Glutamatergic neuron (in vitro differentiated cells): ENCODE measurements at regions not wholly inside any gene's neighbourhood (a gene's known extent, or its start where the extent isn't known, plus 50 kb on each side); places are given as distances from the start of the nearest gene placed in this dataset.

Experiments used
- DNase-seq: peaks from one replicate; pipeline ENCODE4 v3.0.0; 2022
- H3K27ac Mint-ChIP-seq: one replicate; pipeline ENCODE4 v1.8.0; 2020; ENCODE audit warnings: mild to moderate bottlenecking, mixed read lengths, inconsistent platforms; ENCODE audit not compliant: unreplicated experiment
- H3K27me3 Mint-ChIP-seq: one replicate; pipeline ENCODE4 v1.8.0; 2020; ENCODE audit warnings: mild to moderate bottlenecking, moderate library complexity, mixed read lengths, inconsistent platforms; ENCODE audit not compliant: unreplicated experiment
- H3K36me3 Mint-ChIP-seq: one replicate; pipeline ENCODE4 v1.8.0; 2020; ENCODE audit warnings: mild to moderate bottlenecking, mixed read lengths, inconsistent platforms; ENCODE audit not compliant: unreplicated experiment
- H3K4me1 Mint-ChIP-seq: one replicate; pipeline ENCODE4 v1.8.0; 2020; ENCODE audit warnings: mild to moderate bottlenecking, low read depth, mixed read lengths, inconsistent platforms; ENCODE audit not compliant: unreplicated experiment
- H3K4me3 Mint-ChIP-seq: one replicate; pipeline ENCODE4 v1.8.0; 2020; ENCODE audit warnings: mild to moderate bottlenecking, mixed read lengths, inconsistent platforms; ENCODE audit not compliant: unreplicated experiment
- H3K9me3 Mint-ChIP-seq: one replicate; pipeline ENCODE4 v1.8.0; 2020; ENCODE audit warnings: mild to moderate bottlenecking, moderate library complexity, mixed read lengths, inconsistent platforms; ENCODE audit not compliant: unreplicated experiment
- TF ChIP-seq, protein P1 (sequence below): fragments of 200-600 bp; sonication (generic); IDR thresholded peaks from one replicate; pipeline ENCODE4 v1.5.0; 2021; ENCODE audit not compliant: partially characterized antibody, unreplicated experiment

DNA sequence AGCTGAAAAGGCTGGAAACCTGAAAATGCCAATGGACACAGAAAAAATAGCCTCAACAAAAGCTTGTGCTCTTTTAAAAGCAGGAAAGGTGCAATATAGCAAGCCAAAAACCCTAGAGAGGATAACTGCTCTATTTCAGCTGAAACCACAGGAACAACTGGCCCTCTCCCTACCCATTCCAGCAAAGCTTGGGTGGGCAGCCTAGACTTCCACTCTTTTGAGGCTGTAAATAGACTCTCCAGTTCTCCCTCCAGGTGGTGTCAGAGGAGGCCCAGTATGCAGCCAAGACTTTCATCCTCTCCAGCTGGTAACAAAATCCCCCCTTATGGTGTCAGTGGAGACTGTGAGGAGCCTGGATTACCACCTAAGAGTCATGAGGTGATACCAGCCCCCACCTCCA lies 206.9 kb upstream of the PLD5 start:
- TF ChIP-seq, protein P1, sequence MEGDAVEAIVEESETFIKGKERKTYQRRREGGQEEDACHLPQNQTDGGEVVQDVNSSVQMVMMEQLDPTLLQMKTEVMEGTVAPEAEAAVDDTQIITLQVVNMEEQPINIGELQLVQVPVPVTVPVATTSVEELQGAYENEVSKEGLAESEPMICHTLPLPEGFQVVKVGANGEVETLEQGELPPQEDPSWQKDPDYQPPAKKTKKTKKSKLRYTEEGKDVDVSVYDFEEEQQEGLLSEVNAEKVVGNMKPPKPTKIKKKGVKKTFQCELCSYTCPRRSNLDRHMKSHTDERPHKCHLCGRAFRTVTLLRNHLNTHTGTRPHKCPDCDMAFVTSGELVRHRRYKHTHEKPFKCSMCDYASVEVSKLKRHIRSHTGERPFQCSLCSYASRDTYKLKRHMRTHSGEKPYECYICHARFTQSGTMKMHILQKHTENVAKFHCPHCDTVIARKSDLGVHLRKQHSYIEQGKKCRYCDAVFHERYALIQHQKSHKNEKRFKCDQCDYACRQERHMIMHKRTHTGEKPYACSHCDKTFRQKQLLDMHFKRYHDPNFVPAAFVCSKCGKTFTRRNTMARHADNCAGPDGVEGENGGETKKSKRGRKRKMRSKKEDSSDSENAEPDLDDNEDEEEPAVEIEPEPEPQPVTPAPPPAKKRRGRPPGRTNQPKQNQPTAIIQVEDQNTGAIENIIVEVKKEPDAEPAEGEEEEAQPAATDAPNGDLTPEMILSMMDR, result no peak
- H3K4me1 Mint-ChIP-seq, result no peaks in the 10 kb centered on the region
- no peaks in the 10 kb centered on the region for H3K27me3 Mint-ChIP-seq
- H3K4me3 Mint-ChIP-seq, result no peak overlapping the region
- no peak overlapping the region for H3K27ac Mint-ChIP-seq
- H3K36me3 Mint-ChIP-seq, result no peaks in the 10 kb centered on the region
- no peaks in the 10 kb centered on the region for H3K9me3 Mint-ChIP-seq
- DNase-seq, result no peak

- no peaks in the 10 kb centered on the region for H3K9me3 Mint-ChIP-seq
- no peaks in the 10 kb centered on the region for H3K36me3 Mint-ChIP-seq
- no peak for DNase-seq
- no peaks in the 10 kb centered on the region for H3K4me1 Mint-ChIP-seq
- H3K27ac Mint-ChIP-seq, result no peak overlapping the region
- no peak overlapping the region for H3K4me3 Mint-ChIP-seq
- TF ChIP-seq, protein P1, result no peak
- H3K27me3 Mint-ChIP-seq, result no peaks in the 10 kb centered on the region
These were observed 204.2 kb upstream of the PLD5 start for GRCh38 chr1:242728696-242729095.

DNA sequence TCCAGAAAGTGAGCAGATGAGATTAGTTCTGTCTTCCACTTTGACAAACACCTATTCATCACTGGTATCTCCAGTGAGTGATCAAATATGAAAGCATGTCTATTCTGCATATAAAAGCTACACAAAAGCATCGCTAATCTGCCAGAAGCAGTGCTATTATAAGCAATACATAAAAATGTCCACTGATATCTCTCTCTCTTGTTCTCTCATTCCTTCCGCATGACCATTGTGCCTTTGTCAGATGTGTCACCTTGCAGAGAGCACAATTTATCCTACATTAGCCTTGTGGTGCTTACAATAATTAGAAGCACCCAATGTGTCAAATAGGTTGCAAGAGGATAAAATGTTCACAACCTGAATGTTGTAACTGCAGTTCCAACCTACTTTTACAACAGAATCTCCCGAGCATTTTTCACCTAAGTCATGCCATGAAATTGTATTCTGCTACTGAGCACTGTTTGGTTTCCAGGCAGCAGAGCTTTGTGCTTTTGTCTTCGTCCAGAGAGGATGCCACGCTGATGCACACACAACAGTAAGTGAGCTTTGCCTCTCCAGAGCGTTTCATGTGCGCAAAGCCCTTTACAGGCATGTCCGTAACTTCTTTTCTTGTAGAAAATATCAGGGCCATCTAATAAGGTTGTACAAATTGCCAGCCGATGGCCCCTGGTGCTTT lies 198.7 kb upstream of the PLD5 start:
- no peak overlapping the region for H3K27ac Mint-ChIP-seq
- H3K9me3 Mint-ChIP-seq, result no peaks in the 10 kb centered on the region
- H3K4me3 Mint-ChIP-seq, result no peak overlapping the region
- no peaks in the 10 kb centered on the region for H3K27me3 Mint-ChIP-seq
- TF ChIP-seq, protein P1, result no peak
- DNase-seq, result no peak
- H3K4me1 Mint-ChIP-seq, result no peaks in the 10 kb centered on the region
- H3K36me3 Mint-ChIP-seq, result peaks cover 4% of the 10 kb centered on the region

- TF ChIP-seq, protein P1, result no peak
- Mint-ChIP-seq H3K36me3 (peaks cover 4% of the 10 kb centered on the region), H3K27me3 (no peaks in the 10 kb centered on the region), H3K9me3 (no peaks in the 10 kb centered on the region), H3K27ac (no peak overlapping the region), H3K4me3 (no peak overlapping the region), H3K4me1 (no peaks in the 10 kb centered on the region)
- DNase-seq, result no peak
These were observed 194.5 kb upstream of the PLD5 start for GRCh38 chr1:242718967-242719366.

- no peaks in the 10 kb centered on the region for H3K4me1 Mint-ChIP-seq
- no peak for DNase-seq
- H3K4me3 Mint-ChIP-seq, result no peak overlapping the region
- H3K9me3 Mint-ChIP-seq, result peaks cover 2% of the 10 kb centered on the region
- TF ChIP-seq, protein P1, result no peak
- H3K27ac Mint-ChIP-seq, result no peak overlapping the region
- H3K27me3 Mint-ChIP-seq, result no peaks in the 10 kb centered on the region
- no peaks in the 10 kb centered on the region for H3K36me3 Mint-ChIP-seq
These were observed 187.8 kb upstream of the PLD5 start for GRCh38 chr1:242712248-242712647.
